K562 (cell line): ENCODE measurements at regions not wholly inside any gene's neighbourhood (a gene's known extent, or its start where the extent isn't known, plus 50 kb on each side); places are given as distances from the start of the nearest gene placed in this dataset.

Experiments used
- CBX8 ChIP-seq: fragments of 200-600 bp; sonication (generic); IDR thresholded peaks from 2 replicates; pipeline ENCODE4 v1.6.1; 2012; ENCODE audit warnings: borderline replicate concordance, mixed run types, low read depth, mild to moderate bottlenecking, moderate library complexity, mixed read lengths, low read length, control low read depth, inconsistent platforms; ENCODE audit not compliant: poor library complexity, severe bottlenecking; ENCODE audit errors: extremely low read depth
- CHD7 ChIP-seq: fragments of 200-600 bp; sonication (generic); IDR thresholded peaks from one replicate; pipeline ENCODE4 v1.6.1; 2012; ENCODE audit warnings: mild to moderate bottlenecking, low read depth, low read length, inconsistent platforms
- ESRRA ChIP-seq: fragments of 450-650 bp; IDR thresholded peaks from 2 replicates; pipeline ENCODE4 v1.6.1; 2014; ENCODE audit warnings: low read depth, mild to moderate bottlenecking, moderate library complexity, borderline replicate concordance
- HNRNPUL1 ChIP-seq: fragments of 200-400 bp; formaldehyde crosslinking; IDR thresholded peaks from 2 replicates; pipeline ENCODE4 v1.6.1; 2017; ENCODE audit warnings: low read length
- LARP7 ChIP-seq: fragments of 450-650 bp; IDR thresholded peaks from 2 replicates; pipeline ENCODE4 v1.6.1; 2016
- NFYB ChIP-seq: IDR thresholded peaks from 2 replicates; pipeline ENCODE4 v1.6.1; 2011; ENCODE audit warnings: mild to moderate bottlenecking, moderate library complexity; ENCODE audit not compliant: insufficient read length; ENCODE audit errors: extremely low read depth
- RAD21 ChIP-seq, 2 experiments: fragments of 250-450 bp in 1 of 2; fragments of 450-650 bp in 1 of 2; sonication (Bioruptor Pico) in 1 of 2; formaldehyde crosslinking in 1 of 2; IDR thresholded peaks in 1 of 2; conservative IDR thresholded peaks in 1 of 2; 2 replicates each; pipeline versions ENCODE4 v1.4.0 to v1.8.0; 2020 to 2022; ENCODE audit warnings: mild to moderate bottlenecking in 2 of 2, moderate library complexity in 1 of 2
- RBFOX2 ChIP-seq: fragments of 200-400 bp; formaldehyde crosslinking; IDR thresholded peaks from 2 replicates; pipeline ENCODE4 v1.6.1; 2017; ENCODE audit warnings: low read depth, mild to moderate bottlenecking, low read length, moderate library complexity
- SMAD2 ChIP-seq: fragments of 150-350 bp; IDR thresholded peaks from 2 replicates; pipeline ENCODE4 v1.6.1; 2014; ENCODE audit warnings: low read depth, mild to moderate bottlenecking, low read length
- ZNF165 ChIP-seq: fragments of 250-450 bp; sonication (Bioruptor Pico); IDR thresholded peaks from 2 replicates; pipeline ENCODE4 v1.4.0; 2020; ENCODE audit warnings: borderline replicate concordance
- ZNF354B ChIP-seq: fragments of 250-450 bp; sonication (Bioruptor Pico); IDR thresholded peaks from 2 replicates; pipeline ENCODE4 v1.4.0; 2020
- ZNF77 ChIP-seq: fragments of 250-450 bp; sonication (Bioruptor Pico); IDR thresholded peaks from 2 replicates; pipeline ENCODE4 v1.5.0; 2020
- TF ChIP-seq, protein P1 (sequence below): fragments of 250-450 bp; sonication (Bioruptor Pico); IDR thresholded peaks from 2 replicates; pipeline ENCODE4 v1.5.0; 2021
- TF ChIP-seq, protein P2 (sequence below): fragments of 250-450 bp; sonication (Bioruptor Pico); IDR thresholded peaks from 2 replicates; pipeline ENCODE4 v1.4.0; 2020; ENCODE audit warnings: borderline replicate concordance

- TF ChIP-seq ZNF77 (CRISPR knock-in tag) (no peak), CHD7 (no peak), SMAD2 (no peak), ZNF165 (CRISPR knock-in tag) (peak; percentile 96), CBX8 (no peak), RBFOX2 (no peak), ESRRA (peak; percentile 83; the same call in 1 of the 2 replicates), ZNF354B (CRISPR knock-in tag) (peak; percentile 94), NFYB (no peak), HNRNPUL1 (no peak), RAD21 (CRISPR knock-in tag; conservative IDR thresholded peaks at IDR 0.05 in 1 of 2, IDR thresholded peaks at IDR 0.05 in 1 of 2) (0 out of 4 replicates have a peak, but pooled peaks of 1 of the 2 experiments have one; percentile 17), LARP7 (no peak)
- TF ChIP-seq, protein P1, sequence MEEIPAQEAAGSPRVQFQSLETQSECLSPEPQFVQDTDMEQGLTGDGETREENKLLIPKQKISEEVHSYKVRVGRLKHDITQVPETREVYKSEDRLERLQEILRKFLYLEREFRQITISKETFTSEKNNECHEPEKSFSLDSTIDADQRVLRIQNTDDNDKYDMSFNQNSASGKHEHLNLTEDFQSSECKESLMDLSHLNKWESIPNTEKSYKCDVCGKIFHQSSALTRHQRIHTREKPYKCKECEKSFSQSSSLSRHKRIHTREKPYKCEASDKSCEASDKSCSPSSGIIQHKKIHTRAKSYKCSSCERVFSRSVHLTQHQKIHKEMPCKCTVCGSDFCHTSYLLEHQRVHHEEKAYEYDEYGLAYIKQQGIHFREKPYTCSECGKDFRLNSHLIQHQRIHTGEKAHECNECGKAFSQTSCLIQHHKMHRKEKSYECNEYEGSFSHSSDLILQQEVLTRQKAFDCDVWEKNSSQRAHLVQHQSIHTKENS, result no peak
- TF ChIP-seq, protein P2, sequence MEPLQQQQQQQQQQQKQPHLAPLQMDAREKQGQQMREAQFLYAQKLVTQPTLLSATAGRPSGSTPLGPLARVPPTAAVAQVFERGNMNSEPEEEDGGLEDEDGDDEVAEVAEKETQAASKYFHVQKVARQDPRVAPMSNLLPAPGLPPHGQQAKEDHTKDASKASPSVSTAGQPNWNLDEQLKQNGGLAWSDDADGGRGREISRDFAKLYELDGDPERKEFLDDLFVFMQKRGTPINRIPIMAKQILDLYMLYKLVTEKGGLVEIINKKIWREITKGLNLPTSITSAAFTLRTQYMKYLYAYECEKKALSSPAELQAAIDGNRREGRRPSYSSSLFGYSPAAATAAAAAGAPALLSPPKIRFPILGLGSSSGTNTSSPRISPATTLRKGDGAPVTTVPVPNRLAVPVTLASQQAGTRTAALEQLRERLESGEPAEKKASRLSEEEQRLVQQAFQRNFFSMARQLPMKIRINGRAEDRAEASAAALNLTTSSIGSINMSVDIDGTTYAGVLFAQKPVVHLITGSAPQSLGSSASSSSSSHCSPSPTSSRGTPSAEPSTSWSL (CRISPR knock-in tag), result peak; percentile 94; the same call in 1 of the 2 replicates
Observed at GRCh38 chr1:181173761-181174447, 85.4 kb downstream of the IER5 start (continued).
